Jurkat, Clone E6-1 (cell line): ENCODE measurements at regions not wholly inside any gene's neighbourhood (a gene's known extent, or its start where the extent isn't known, plus 50 kb on each side); places are given as distances from the start of the nearest gene placed in this dataset.

Source experiments
- DNase-seq: peaks from one replicate; pipeline ENCODE4 v3.0.0-alpha.2; 2011; ENCODE audit warnings: low read depth, low spot score
- H3K4me3 ChIP-seq: 2 replicates; pipeline ENCODE4 v1.5.1; 2011; ENCODE audit warnings: mild to moderate bottlenecking, low read length, control low read depth, moderate library complexity

GRCh38 chr4:189302719-189303118 lies 638.0 kb upstream of the FRG1 start:
- no peak for DNase-seq
- H3K4me3 ChIP-seq = no peak overlapping the region

GRCh38 chr4:189304167-189304566 lies 636.5 kb upstream of the FRG1 start:
- H3K4me3 ChIP-seq = no peak overlapping the region
- DNase-seq = no peak

- no peak for DNase-seq
- no peak overlapping the region for H3K4me3 ChIP-seq
These were observed 635.9 kb upstream of the FRG1 start for GRCh38 chr4:189304809-189305208.

- no peak for DNase-seq
- no peak overlapping the region for H3K4me3 ChIP-seq
These were observed 635.2 kb upstream of the FRG1 start for GRCh38 chr4:189305500-189305899.

GRCh38 chr4:189311251-189311650 lies 629.4 kb upstream of the FRG1 start:
- DNase-seq = no peak
- H3K4me3 ChIP-seq = no peak overlapping the region

GRCh38 chr4:189313064-189313463 lies 627.6 kb upstream of the FRG1 start:
- no peak overlapping the region for H3K4me3 ChIP-seq
- DNase-seq = no peak

GRCh38 chr4:189313861-189314513 lies 626.7 kb upstream of the FRG1 start:
- no peak for DNase-seq
- no peak overlapping the region for H3K4me3 ChIP-seq

GRCh38 chr4:189322426-189322825 lies 618.2 kb upstream of the FRG1 start:
- DNase-seq = no peak
- no peak overlapping the region for H3K4me3 ChIP-seq

GRCh38 chr4:189341881-189342280 lies 598.8 kb upstream of the FRG1 start:
- no peak overlapping the region for H3K4me3 ChIP-seq
- no peak for DNase-seq

GRCh38 chr4:189355590-189355989 lies 585.1 kb upstream of the FRG1 start:
- no peak overlapping the region for H3K4me3 ChIP-seq
- no peak for DNase-seq

GRCh38 chr4:189362364-189362763 lies 578.3 kb upstream of the FRG1 start:
- H3K4me3 ChIP-seq = no peak overlapping the region
- DNase-seq = no peak

- no peak overlapping the region for H3K4me3 ChIP-seq
- no peak for DNase-seq
These were observed 576.6 kb upstream of the FRG1 start for GRCh38 chr4:189364032-189364449.

- DNase-seq = no peak
- no peak overlapping the region for H3K4me3 ChIP-seq
These were observed 575.2 kb upstream of the FRG1 start for GRCh38 chr4:189365451-189365850.

GRCh38 chr4:189367832-189368231 lies 572.8 kb upstream of the FRG1 start:
- no peak for DNase-seq

GRCh38 chr4:189374176-189374575 lies 566.5 kb upstream of the FRG1 start:
- DNase-seq = no peak
- H3K4me3 ChIP-seq = no peak overlapping the region

More at GRCh38 chr4:189367832-189368231, 572.8 kb upstream of the FRG1 start:
- H3K4me3 ChIP-seq = no peak overlapping the region

- H3K4me3 ChIP-seq = no peak overlapping the region
These were observed 563.8 kb upstream of the FRG1 start for GRCh38 chr4:189376901-189377300.

GRCh38 chr4:189377569-189377968 lies 563.1 kb upstream of the FRG1 start:
- H3K4me3 ChIP-seq = no peak overlapping the region
- no peak for DNase-seq

More at GRCh38 chr4:189376901-189377300, 563.8 kb upstream of the FRG1 start:
- no peak for DNase-seq

- no peak overlapping the region for H3K4me3 ChIP-seq
- DNase-seq = no peak
These were observed 555.6 kb upstream of the FRG1 start for GRCh38 chr4:189385098-189385497.

- no peak overlapping the region for H3K4me3 ChIP-seq
- DNase-seq = no peak
These were observed 555.1 kb upstream of the FRG1 start for GRCh38 chr4:189385579-189385978.

GRCh38 chr4:189396435-189396834 lies 544.2 kb upstream of the FRG1 start:
- no peak for DNase-seq
- H3K4me3 ChIP-seq = no peak overlapping the region

GRCh38 chr4:189404271-189404670 lies 536.4 kb upstream of the FRG1 start:
- DNase-seq = no peak
- H3K4me3 ChIP-seq = no peak overlapping the region
